Esophagus squamous epithelium (tissue), 4 donors: ENCODE measurements at regions not wholly inside any gene's neighbourhood (a gene's known extent, or its start where the extent isn't known, plus 50 kb on each side); places are given as distances from the start of the nearest gene placed in this dataset.

ENCODE experiments used
- CTCF ChIP-seq, 6 experiments: fragments of 450-650 bp in 4 of 6; fragments of 200-600 bp in 2 of 6; sonication (generic) in 2 of 6; IDR thresholded peaks; one replicate each; pipeline ENCODE4 v1.5.1; 2016 to 2019; ENCODE audit warnings: antibody characterized with exemption in 6 of 6, mild to moderate bottlenecking in 4 of 6, moderate library complexity in 4 of 6
- POLR2A ChIP-seq, 4 donors: fragments of 450-650 bp; IDR thresholded peaks; one replicate each; pipeline ENCODE4 v1.6.1; 2017; ENCODE audit warnings: antibody characterized with exemption in 4 of 4, mild to moderate bottlenecking in 4 of 4, moderate library complexity in 3 of 4

- no peak for TF ChIP-seq POLR2A (IDR thresholded peaks at IDR 0.05)
- no peak for TF ChIP-seq CTCF (IDR thresholded peaks at IDR 0.05)
Measured at GRCh38 chr2:48170281-48170680, 144.2 kb upstream of the FOXN2 start.
